HG03520 (cell line): ENCODE measurements at regions not wholly inside any gene's neighbourhood (a gene's known extent, or its start where the extent isn't known, plus 50 kb on each side); places are given as distances from the start of the nearest gene placed in this dataset.
"Not testable (repeated sequence)": the region's sequence is repeated elsewhere in the genome, so short reads cannot be mapped to it uniquely, and the experiment has no call there.

ENCODE experiments used
- ATAC-seq: cut with Tn5 transposase; IDR thresholded peaks from one replicate; pipeline ENCODE4 v1.9.1; 2021; ENCODE audit warnings: mild to moderate bottlenecking, moderate library complexity; ENCODE audit not compliant: unreplicated experiment

DNA sequence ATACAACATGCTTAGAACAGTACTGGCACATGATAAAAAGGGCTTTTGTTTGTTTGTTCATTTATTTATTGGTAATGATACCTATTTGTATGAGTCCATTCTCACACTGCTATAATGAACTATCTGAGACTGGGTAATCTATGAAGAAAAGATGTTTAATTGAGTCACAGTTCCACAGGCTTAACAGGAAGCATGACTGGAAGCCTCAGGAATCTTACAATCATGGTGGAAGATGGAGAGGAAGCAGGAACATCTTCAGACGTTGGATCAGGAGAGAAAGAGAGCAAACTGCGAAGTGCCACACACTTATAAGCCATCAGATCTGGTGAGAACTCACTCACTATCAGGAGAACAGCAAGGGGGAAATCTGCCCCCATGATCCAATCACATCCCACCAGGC, 847.7 kb downstream of the CDH18 start:
- no peak for ATAC-seq

GRCh38 chr5:19141937-19142524, 846.0 kb downstream of the CDH18 start:
- not testable (repeated sequence) for ATAC-seq

DNA sequence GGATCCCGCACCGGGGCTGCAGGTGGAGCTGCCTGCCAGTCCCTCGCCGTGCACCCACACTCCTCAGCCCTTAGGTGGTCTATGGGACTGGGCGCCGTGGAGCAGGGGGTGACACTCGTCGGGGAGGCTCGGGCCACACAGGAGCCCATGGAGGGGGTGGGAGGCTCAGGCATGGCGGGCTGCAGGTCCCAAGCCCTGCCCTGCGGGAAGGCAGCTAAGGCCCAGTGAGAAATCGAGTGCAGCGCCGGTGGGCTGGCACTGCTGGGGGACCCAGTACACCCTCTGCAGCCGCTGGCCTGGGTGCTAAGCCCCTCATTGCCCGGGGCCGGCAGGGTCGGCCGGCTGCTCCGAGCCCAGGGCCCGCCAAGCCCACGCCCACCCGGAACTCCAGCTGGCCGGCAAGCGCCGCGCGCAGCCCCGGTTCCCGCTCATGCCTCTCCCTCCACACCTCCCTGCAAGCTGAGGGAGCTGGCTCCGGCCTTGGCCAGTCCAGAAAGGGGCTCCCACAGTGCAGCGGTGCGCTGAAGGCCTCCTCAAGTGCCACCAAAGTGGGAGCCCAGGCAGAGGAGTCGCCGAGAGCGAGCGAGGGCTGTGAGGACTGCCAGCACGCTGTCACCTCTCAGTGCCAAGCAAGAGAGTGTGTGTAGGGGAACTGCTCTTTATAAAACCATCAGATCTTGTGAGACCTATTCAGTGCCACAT, 845.1 kb downstream of the CDH18 start:
- not testable (repeated sequence) for ATAC-seq

DNA sequence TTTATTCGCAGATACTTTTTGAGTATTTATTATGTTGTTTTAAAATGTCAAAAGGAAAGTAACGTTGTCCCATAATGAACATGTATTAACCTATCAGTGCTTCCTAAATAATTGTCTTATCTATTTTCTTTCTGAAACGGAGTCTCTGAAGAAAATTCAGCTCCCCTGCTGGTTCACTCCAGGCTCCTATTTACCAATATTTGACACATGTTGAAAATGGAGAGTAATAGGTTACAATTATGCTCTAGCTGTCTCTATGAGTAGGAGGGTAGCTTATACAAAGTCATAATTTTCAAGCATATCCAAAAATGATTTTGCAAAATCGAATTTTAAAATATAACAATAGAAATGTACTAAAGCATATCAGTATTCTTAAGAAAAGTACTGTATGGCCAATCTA, 844.1 kb downstream of the CDH18 start:
- ATAC-seq: no peak

GRCh38 chr5:19169426-19169825, 818.6 kb downstream of the CDH18 start:
- ATAC-seq: no peak

DNA sequence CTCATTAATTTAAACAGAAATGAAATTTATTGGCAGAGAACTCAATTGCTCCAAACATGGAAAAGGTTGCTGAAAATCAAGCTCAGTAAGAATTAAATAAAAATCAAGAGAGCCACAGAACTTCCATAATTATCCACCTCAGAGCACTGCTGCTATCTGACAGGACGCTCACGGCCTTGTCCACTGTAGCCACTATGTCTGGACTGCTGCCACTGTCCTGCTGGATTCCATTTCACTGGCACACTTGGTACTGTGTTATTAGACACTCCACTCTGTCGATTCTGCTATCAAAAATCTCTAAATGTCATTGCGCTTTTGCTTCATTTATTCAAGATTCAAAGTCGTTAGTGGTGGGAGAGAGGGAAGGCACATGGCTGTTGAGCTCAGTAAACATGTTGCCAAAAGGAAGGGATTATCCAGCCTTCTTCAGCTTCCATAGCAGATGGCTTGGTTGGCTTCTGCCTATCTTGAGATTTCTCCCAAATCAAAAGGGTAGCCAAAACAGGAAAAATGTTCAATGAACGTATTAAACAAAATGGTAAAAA, 815.0 kb downstream of the CDH18 start:
- no peak for ATAC-seq

- no peak for ATAC-seq
Measured at GRCh38 chr5:19175776-19176570, 812.0 kb downstream of the CDH18 start.

DNA sequence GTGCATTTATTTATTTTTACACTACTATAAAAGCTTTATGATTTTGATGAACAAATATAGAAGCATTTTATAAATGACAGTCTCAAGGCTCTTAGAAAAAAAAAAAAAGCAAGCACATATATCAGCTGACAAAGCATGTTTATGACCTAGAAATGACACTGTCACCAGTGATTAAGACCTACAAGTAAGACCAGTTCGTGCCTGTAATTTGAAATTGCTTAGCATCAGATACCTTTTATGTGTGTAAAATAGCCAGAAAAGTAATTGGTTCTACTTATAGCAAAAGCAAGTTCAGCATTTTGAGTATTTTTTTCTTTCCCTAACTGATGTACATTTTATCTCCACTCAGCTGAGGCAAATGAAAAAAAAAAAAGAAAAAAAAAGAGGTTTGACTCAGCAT, 808.4 kb downstream of the CDH18 start:
- no peak for ATAC-seq

DNA sequence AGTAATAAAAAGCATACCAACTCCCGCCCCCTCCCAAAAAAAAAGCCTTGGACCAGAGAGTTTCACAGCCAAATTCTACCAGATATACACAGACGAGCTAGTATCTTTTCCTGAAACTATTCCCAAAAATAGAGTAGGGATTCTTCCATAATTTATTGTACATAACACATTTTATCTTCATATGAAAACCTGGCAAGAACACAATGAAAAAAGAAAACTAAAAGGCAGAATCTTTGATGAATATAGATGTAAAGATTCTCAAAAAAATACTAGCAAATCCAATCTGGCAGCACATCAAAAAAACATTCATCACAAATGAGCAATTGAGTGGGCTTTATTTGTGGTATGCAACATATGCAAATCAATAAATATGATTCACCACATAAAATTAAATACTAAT, 798.8 kb downstream of the CDH18 start:
- ATAC-seq: no peak

- no peak for ATAC-seq
Measured at GRCh38 chr5:19193631-19194030, 794.4 kb downstream of the CDH18 start.

DNA sequence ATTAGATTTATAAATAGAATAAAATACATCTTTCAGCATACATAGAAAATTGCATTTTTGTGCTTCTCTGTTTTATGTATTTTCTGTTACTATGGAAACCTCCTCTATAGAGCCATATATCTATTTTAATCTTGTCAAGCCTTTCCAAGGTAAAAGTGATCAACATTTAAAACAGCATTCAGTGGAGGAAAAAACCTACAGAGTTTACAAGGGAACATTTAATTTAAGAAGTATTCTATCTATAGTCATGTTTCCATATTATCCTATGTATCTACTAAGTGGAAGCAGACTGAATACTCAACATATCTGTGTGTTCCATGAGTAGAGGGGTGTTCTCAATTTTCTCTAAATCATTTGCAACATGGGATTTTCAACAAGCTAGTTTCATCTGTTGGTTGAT, 791.4 kb downstream of the CDH18 start:
- ATAC-seq: no peak

DNA sequence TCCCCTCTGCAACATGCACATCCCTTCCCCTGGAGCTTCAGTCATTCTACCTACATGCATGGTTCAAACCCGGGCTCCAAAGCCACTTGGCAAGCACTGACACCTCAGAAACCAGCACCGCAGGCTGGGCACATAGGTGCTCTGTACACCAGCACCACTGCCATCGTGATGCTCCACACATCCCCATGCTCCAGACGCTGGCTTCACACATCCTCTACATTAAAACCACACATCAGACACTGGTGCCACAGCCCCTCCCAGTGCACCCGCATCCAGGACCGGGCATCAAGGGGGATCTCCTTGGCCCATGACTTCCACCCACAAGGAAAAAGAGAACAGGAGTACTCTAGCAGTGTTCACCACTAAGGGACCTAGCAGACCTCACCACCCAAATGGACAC, 787.7 kb downstream of the CDH18 start:
- no peak for ATAC-seq

DNA sequence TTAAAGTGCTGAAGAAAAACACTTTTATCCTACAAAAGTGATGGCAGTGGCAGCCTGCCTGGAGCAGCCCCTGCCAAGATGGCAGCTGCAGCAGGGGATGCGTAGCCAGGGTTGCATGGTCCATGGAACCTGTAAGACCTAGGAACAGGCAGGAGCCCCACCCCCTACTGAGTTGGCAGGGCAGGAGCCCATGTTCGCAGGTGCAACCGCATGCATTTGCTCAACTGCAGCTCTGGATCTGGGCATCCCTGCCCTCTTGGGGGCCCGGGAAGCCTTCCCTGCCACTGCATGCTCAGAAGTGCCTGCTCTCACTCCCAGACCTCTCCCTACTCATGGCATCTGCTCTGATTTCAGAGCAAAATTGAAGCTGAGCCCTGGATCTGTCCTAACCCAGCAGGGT, 779.6 kb downstream of the CDH18 start:
- ATAC-seq: no peak

GRCh38 chr5:19210886-19211285, 777.1 kb downstream of the CDH18 start:
- no peak for ATAC-seq

GRCh38 chr5:19229179-19229835, 758.7 kb downstream of the CDH18 start:
- no peak for ATAC-seq

DNA sequence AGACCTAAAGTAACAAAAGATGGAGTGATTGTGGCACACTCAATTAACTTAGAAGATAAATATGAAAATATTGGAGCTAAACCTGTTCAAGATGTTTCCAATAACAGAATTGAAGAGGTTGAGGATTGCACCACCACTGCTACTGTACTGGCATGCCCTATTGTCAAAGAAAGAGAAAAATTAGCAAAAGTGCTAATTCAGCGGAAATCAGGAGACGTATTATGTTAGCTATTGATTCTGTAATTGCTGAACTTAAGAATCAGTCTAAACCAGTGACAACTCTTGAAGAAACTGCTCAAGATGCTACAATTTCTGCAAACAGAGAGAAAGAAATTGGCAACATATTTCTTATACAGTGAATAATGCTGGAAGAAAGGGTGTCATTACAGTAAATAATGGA, 754.4 kb downstream of the CDH18 start:
- ATAC-seq: no peak

DNA sequence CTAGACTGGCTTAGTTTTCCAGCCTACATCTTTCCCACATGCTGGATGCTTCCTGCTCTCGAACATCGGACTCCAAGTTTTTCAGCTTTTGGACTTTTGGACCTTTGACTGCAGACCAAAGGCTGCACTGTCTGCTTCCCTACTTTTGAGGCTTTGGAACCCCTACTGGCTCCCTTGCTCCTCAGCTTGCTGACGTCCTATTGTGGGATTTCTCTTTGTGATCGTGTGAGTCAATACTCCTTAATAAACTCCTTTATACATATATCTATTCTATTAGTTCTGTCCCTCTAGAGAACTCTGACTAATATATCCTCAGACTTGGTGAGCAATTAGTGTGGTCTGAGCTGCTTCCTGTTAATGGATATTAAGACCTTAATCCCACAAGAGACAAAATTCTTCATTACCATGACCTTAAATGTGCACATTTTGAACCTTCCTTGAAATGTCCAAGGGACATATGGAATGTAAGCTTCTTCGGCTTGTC, 752.9 kb downstream of the CDH18 start:
- no peak for ATAC-seq

DNA sequence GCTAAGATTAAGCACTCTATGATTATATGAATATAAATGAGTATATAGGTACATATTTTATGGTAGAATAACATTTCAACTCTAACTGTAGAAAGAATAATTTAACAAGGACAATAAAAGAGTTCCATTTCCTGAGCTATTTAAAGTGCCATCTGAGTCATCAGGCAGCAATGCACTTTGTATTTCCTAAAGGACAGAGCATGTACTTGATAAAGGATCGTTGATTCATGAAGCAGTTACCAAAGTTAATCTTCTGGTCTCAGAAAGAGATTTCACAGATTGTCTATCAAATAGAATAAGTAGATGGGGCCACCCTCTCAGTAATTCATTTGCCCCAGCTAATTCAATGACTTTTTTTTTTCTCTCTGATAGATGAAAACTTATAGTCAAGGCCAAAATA, 747.8 kb downstream of the CDH18 start:
- no peak for ATAC-seq

DNA sequence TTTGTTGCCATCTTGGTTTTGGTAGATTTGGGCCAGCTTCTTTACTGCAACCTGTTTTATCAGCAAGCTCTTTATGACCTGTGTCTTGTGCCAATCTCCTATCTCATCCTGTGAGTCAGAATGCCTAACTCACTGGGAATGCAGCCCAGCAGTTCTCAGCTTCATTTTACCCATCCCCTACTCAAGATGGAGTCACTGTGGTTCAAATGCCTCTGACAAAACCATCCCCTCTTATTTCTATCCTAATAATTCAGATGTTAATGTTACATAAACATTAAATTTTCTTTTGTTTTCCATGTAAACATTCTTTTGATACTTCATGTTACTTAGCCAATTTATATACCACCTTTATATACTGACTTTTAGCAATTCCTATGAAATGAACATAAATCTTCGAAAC, 746.3 kb downstream of the CDH18 start:
- no peak for ATAC-seq

- ATAC-seq: not testable (repeated sequence)
Measured at GRCh38 chr5:19246191-19246590, 741.8 kb downstream of the CDH18 start.

- ATAC-seq: no peak
Measured at GRCh38 chr5:19247302-19247701, 740.7 kb downstream of the CDH18 start.
